Dermis blood vessel endothelial cell (primary cell): ENCODE measurements at regions not wholly inside any gene's neighbourhood (a gene's known extent, or its start where the extent isn't known, plus 50 kb on each side); places are given as distances from the start of the nearest gene placed in this dataset.

Experiments used
- DNase-seq: peaks from one replicate; pipeline ENCODE4 v3.0.0; 2010

GRCh38 chr1:184813528-184814089, 59.0 kb upstream of the EDEM3 start:
- no peak for DNase-seq

GRCh38 chr1:184811439-184812111, 56.9 kb upstream of the EDEM3 start:
- DNase-seq: no peak

- no peak for DNase-seq
These were observed 56.2 kb upstream of the EDEM3 start for GRCh38 chr1:184810735-184811343.

GRCh38 chr1:184806296-184806721, 51.7 kb upstream of the EDEM3 start:
- no peak for DNase-seq

GRCh38 chr1:184805667-184806295, 51.1 kb upstream of the EDEM3 start:
- peak; percentile 93 for DNase-seq
